ENCODE measurements at regions not wholly inside any gene's neighbourhood (a gene's known extent, or its start where the extent isn't known, plus 50 kb on each side); places are given as distances from the start of the nearest gene placed in this dataset.

GRCh38 chr16:26360867-26361266, 669.1 kb downstream of the HS3ST4 start:
- TF ChIP-seq EZH2 (IDR thresholded peaks at IDR 0.05; ENCODE audit: insufficient read depth, poor library complexity, severe bottlenecking) (no peak), EZH2phosphoT487 (IDR thresholded peaks at IDR 0.05; ENCODE audit: insufficient read depth, low read depth) (no peak)
